IMR-90 (cell line): ENCODE measurements at regions not wholly inside any gene's neighbourhood (a gene's known extent, or its start where the extent isn't known, plus 50 kb on each side); places are given as distances from the start of the nearest gene placed in this dataset.

Experiments
- ATAC-seq: fragments of 200-7000 bp; cut with Tn5 transposase; 2 replicates; pipeline ENCODE4 v1.9.1; 2020; ENCODE audit warnings: low read depth, mild to moderate bottlenecking, moderate library complexity
- BruUV-seq: library from RNA; stranded (reverse); fragments of 400-500 nt; replicated peaks from 2 replicates; lab custom pipeline; 2021; lab: Mats Ljungman, UMichigan
- CTCF ChIA-PET: fragments of 300-600 bp; formaldehyde crosslinking; extraction: SDS; loops from one replicate; lab custom pipeline; 2021; ENCODE audit warnings: antibody characterized with exemption; lab: Yijun Ruan, JAX
- POLR2A ChIA-PET: fragments of 300-600 bp; sonication (Branson Sonifier 250); formaldehyde crosslinking; loops from one replicate; lab custom pipeline; 2022; ENCODE audit warnings: antibody characterized with exemption; ENCODE audit not compliant: unreplicated experiment; lab: Charles Lee
- DNase-seq: peaks from one replicate; pipeline ENCODE4 v3.0.0; 2013
- H2AFZ ChIP-seq: replicated peaks from 2 replicates; pipeline ENCODE3; 2013; ENCODE audit warnings: low read length, mild to moderate bottlenecking; ENCODE audit not compliant: poor library complexity
- H2AK5ac ChIP-seq: 2 replicates; pipeline ENCODE4 v1.6.1; 2013; ENCODE audit warnings: low read depth, low read length, inconsistent platforms
- H2AK9ac ChIP-seq: replicated peaks from 2 replicates; pipeline ENCODE3; 2013; ENCODE audit warnings: mild to moderate bottlenecking, low read depth, low read length, moderate library complexity; ENCODE audit not compliant: poor library complexity
- H2BK120ac ChIP-seq: 2 replicates; pipeline ENCODE4 v1.6.1; 2013; ENCODE audit warnings: low read depth, low read length, inconsistent platforms
- H2BK15ac ChIP-seq: 3 replicates; pipeline ENCODE4 v1.6.1; 2013; ENCODE audit warnings: low read depth, low read length, inconsistent platforms
- H2BK20ac ChIP-seq: 2 replicates; pipeline ENCODE4 v1.6.1; 2013; ENCODE audit warnings: low read depth, mild to moderate bottlenecking, inconsistent platforms, low read length, moderate library complexity
- H2BK5ac ChIP-seq: 2 replicates; pipeline ENCODE4 v1.6.1; 2013; ENCODE audit warnings: mild to moderate bottlenecking, low read depth, low read length, inconsistent platforms; ENCODE audit not compliant: poor library complexity, severe bottlenecking
- H3K14ac ChIP-seq: replicated peaks from 2 replicates; pipeline ENCODE4 v1.6.1; 2013; ENCODE audit warnings: low read depth, low read length, inconsistent platforms
- H3K18ac ChIP-seq: 2 replicates; pipeline ENCODE4 v1.6.1; 2013; ENCODE audit warnings: low read depth, low read length, control low read depth
- H3K23ac ChIP-seq: 2 replicates; pipeline ENCODE4 v1.6.1; 2013; ENCODE audit warnings: low read depth, low read length, inconsistent platforms
- H3K27ac ChIP-seq: 2 replicates; pipeline ENCODE4 v1.5.1; 2013; ENCODE audit warnings: mild to moderate bottlenecking, control low read depth, low read length; ENCODE audit not compliant: insufficient read depth
- H3K27me3 ChIP-seq: 2 replicates; pipeline ENCODE4 v1.6.1; 2013; ENCODE audit warnings: low read length; ENCODE audit not compliant: control insufficient read depth, insufficient read depth
- H3K36me3 ChIP-seq: 2 replicates; pipeline ENCODE4 v1.6.1; 2013; ENCODE audit warnings: low read length, mixed read lengths; ENCODE audit not compliant: control insufficient read depth, insufficient read depth
- H3K4ac ChIP-seq: 2 replicates; pipeline ENCODE4 v1.6.1; 2013; ENCODE audit warnings: low read depth, low read length, inconsistent platforms
- H3K4me1 ChIP-seq: 2 replicates; pipeline ENCODE4 v1.6.1; 2013; ENCODE audit warnings: low read length, mixed read lengths; ENCODE audit not compliant: control insufficient read depth, insufficient read depth
- H3K4me2 ChIP-seq: 2 replicates; pipeline ENCODE4 v1.6.1; 2013; ENCODE audit warnings: low read depth, mild to moderate bottlenecking, control low read depth, low read length, moderate library complexity
- H3K4me3 ChIP-seq: 2 replicates; pipeline ENCODE4 v1.5.1; 2013; ENCODE audit warnings: low read depth, mild to moderate bottlenecking, control low read depth, low read length, moderate library complexity; ENCODE audit not compliant: insufficient read depth
- H3K56ac ChIP-seq: 2 replicates; pipeline ENCODE4 v1.6.1; 2013; ENCODE audit warnings: low read length, inconsistent platforms; ENCODE audit not compliant: insufficient read depth; ENCODE audit errors: extremely low read depth
- H3K79me1 ChIP-seq, 2 experiments: 2 replicates each; pipeline ENCODE4 v1.6.1; 2013; ENCODE audit warnings: low read length in 2 of 2, inconsistent platforms in 1 of 2, low read depth in 1 of 2
- H3K9ac ChIP-seq: 2 replicates; pipeline ENCODE4 v1.6.1; 2013; ENCODE audit warnings: low read depth, low read length, control low read depth
- H3K9me1 ChIP-seq: 2 replicates; pipeline ENCODE4 v1.6.1; 2013; ENCODE audit warnings: low read length, inconsistent platforms; ENCODE audit not compliant: insufficient read depth
- H3K9me3 ChIP-seq: 2 replicates; pipeline ENCODE4 v1.6.1; 2013; ENCODE audit warnings: low read length; ENCODE audit not compliant: control insufficient read depth, insufficient read depth
- H4K20me1 ChIP-seq: 2 replicates; pipeline ENCODE4 v1.6.1; 2013; ENCODE audit warnings: low read length, inconsistent platforms; ENCODE audit not compliant: insufficient read depth
- H4K5ac ChIP-seq: 2 replicates; pipeline ENCODE4 v1.6.1; 2013; ENCODE audit warnings: mild to moderate bottlenecking, low read depth, low read length, control low read depth
- H4K8ac ChIP-seq, 2 experiments: 2 replicates each; pipeline ENCODE4 v1.6.1; 2013; ENCODE audit warnings: low read depth in 2 of 2, low read length in 2 of 2, control low read depth in 1 of 2, inconsistent platforms in 1 of 2
- H4K91ac ChIP-seq: 2 replicates; pipeline ENCODE4 v1.6.1; 2013; ENCODE audit warnings: low read depth, low read length, inconsistent platforms; ENCODE audit not compliant: insufficient read depth
- BHLHE40 ChIP-seq: fragments of 150-350 bp; IDR thresholded peaks from 2 replicates; pipeline ENCODE4 v1.6.1; 2016; ENCODE audit warnings: mild to moderate bottlenecking, low read depth, low read length
- CEBPB ChIP-seq: IDR thresholded peaks from 2 replicates; pipeline ENCODE4 v1.6.1; 2012; ENCODE audit warnings: low read depth, low read length, improper control_type of control experiment
- CHD1 ChIP-seq: IDR thresholded peaks from 2 replicates; pipeline ENCODE4 v1.6.1; 2012; ENCODE audit warnings: low read depth, low read length, improper control_type of control experiment
- CTCF ChIP-seq: conservative IDR thresholded peaks from 2 replicates; pipeline ENCODE4 v1.5.1; 2012; ENCODE audit warnings: mild to moderate bottlenecking, low read depth, low read length, improper control_type of control experiment
- ELK1 ChIP-seq: fragments of 150-350 bp; IDR thresholded peaks from 2 replicates; pipeline ENCODE4 v1.6.1; 2016; ENCODE audit warnings: low read depth, mild to moderate bottlenecking, low read length, moderate library complexity, borderline replicate concordance
- FOS ChIP-seq: fragments of 150-350 bp; IDR thresholded peaks from 2 replicates; pipeline ENCODE4 v1.6.1; 2016; ENCODE audit warnings: low read depth, low read length
- MAFK ChIP-seq: IDR thresholded peaks from 2 replicates; pipeline ENCODE4 v1.6.1; 2012; ENCODE audit warnings: low read depth, low read length, improper control_type of control experiment
- MAZ ChIP-seq: IDR thresholded peaks from 2 replicates; pipeline ENCODE4 v1.6.1; 2012; ENCODE audit warnings: low read depth, mild to moderate bottlenecking, low read length, improper control_type of control experiment, moderate library complexity, borderline replicate concordance
- MXI1 ChIP-seq: IDR thresholded peaks from 2 replicates; pipeline ENCODE4 v1.6.1; 2012; ENCODE audit warnings: low read depth, mild to moderate bottlenecking, low read length, moderate library complexity, borderline replicate concordance
- NFE2L2 ChIP-seq: fragments of 150-350 bp; IDR thresholded peaks from 2 replicates; pipeline ENCODE4 v1.6.1; 2016; ENCODE audit warnings: low read depth, mild to moderate bottlenecking, low read length
- POLR2A ChIP-seq: IDR thresholded peaks from 2 replicates; pipeline ENCODE4 v1.6.1; 2012; ENCODE audit warnings: mild to moderate bottlenecking, low read depth, low read length
- RAD21 ChIP-seq: IDR thresholded peaks from 2 replicates; pipeline ENCODE4 v1.6.1; 2012; ENCODE audit warnings: low read length, improper control_type of control experiment
- RCOR1 ChIP-seq: IDR thresholded peaks from 2 replicates; pipeline ENCODE4 v1.6.1; 2012; ENCODE audit warnings: mild to moderate bottlenecking, low read length, improper control_type of control experiment; ENCODE audit not compliant: insufficient replicate concordance
- RFX5 ChIP-seq: IDR thresholded peaks from 2 replicates; pipeline ENCODE4 v1.8.0; 2012; ENCODE audit warnings: low read depth, mild to moderate bottlenecking, low read length, moderate library complexity
- SMC3 ChIP-seq: fragments of 150-350 bp; IDR thresholded peaks from 2 replicates; pipeline ENCODE4 v1.6.1; 2016; ENCODE audit warnings: low read depth, mild to moderate bottlenecking, antibody characterized with exemption, low read length, moderate library complexity
- USF2 ChIP-seq: fragments of 150-350 bp; IDR thresholded peaks from 2 replicates; pipeline ENCODE4 v1.6.1; 2017; ENCODE audit warnings: mild to moderate bottlenecking, antibody characterized with exemption, low read length, low read depth
- WGBS, 2 experiments: methylation state at CpG; one replicate each; pipeline versions ENCODE4 v1.1.5 to v1.1.7; 2013; ENCODE audit warnings: missing lambda C conversion rate in 2 of 2; ENCODE audit not compliant: insufficient read length in 1 of 2; ENCODE audit errors: extremely low coverage in 2 of 2; 5-methylcytosine and 5-hydroxymethylcytosine counted together
- dilution Hi-C: fragments of 300-500 bp; cut with HindIII; formaldehyde crosslinking; loops from one replicate; pipeline ENCODE4 v1.14.3; 2018; ENCODE audit warnings: low sequenced_read_pairs; ENCODE audit not compliant: unreplicated experiment
- in situ Hi-C: fragments of 300-500 bp; cut with MboI; formaldehyde crosslinking; loops from 3 replicates; pipeline ENCODE4 v1.14.3; 2019; ENCODE audit warnings: low sequenced_read_pairs, inconsistent platforms, mixed read lengths
- intact Hi-C: fragments of 100-400 bp; cut with micrococcal nuclease; formaldehyde crosslinking; loops from 2 replicates; pipeline ENCODE4 v1.10.0; 2022

GRCh38 chr11:15848631-15849168 lies 507.6 kb downstream of the SOX6 start:
- H4K20me1 ChIP-seq, result no peaks in the 10 kb centered on the region
- no peak overlapping the region for H2AK9ac ChIP-seq
- H3K27me3 ChIP-seq, result peaks cover under 1% of the 10 kb centered on the region; the same call in 1 of the 2 replicates
- H4K91ac ChIP-seq, result no peak overlapping the region
- no peak overlapping the region for H4K8ac ChIP-seq
- no peak overlapping the region for H3K4ac ChIP-seq
- ChIA-PET POLR2A (no interaction called here), CTCF (no interaction called here)
- no peaks in the 10 kb centered on the region for H3K9me1 ChIP-seq
- H2AFZ ChIP-seq, result no peak overlapping the region
- in situ Hi-C loops (no loop called here), intact Hi-C loops (no loop called here), dilution Hi-C loops (no loop called here)
- no peak overlapping the region for H2BK20ac ChIP-seq
- no peak overlapping the region for H3K9ac ChIP-seq
- no peak overlapping the region for H3K14ac ChIP-seq
- H2BK15ac ChIP-seq, result no peak overlapping the region
- H3K4me3 ChIP-seq, result no peak overlapping the region
- H2BK120ac ChIP-seq, result no peak overlapping the region
- no CpG with 5 or more reads among the region's 2 CpGs for whole genome bisulfite sequencing, 2 experiments
- no peak overlapping the region for H2BK5ac ChIP-seq
- no peaks in the 10 kb centered on the region for H3K36me3 ChIP-seq
- H3K79me1 ChIP-seq, result no peaks in the 10 kb centered on the region
- H4K5ac ChIP-seq, result no peak overlapping the region
- no TSS peak for BruUV-seq
- H3K4me1 ChIP-seq, result peaks cover 4% of the 10 kb centered on the region
- no peak for DNase-seq
- no peak for TF ChIP-seq MXI1
- no peak for TF ChIP-seq RCOR1
- no peak for TF ChIP-seq CEBPB
- TF ChIP-seq ELK1, result no peak
- no peak for TF ChIP-seq NFE2L2
- no peak for TF ChIP-seq SMC3
- no peak for TF ChIP-seq RAD21
- TF ChIP-seq USF2, result no peak
- no peak for TF ChIP-seq FOS
- no peak for TF ChIP-seq CHD1
- TF ChIP-seq RFX5, result no peak
- no peak for TF ChIP-seq MAZ
- TF ChIP-seq CTCF, result no peak
- TF ChIP-seq MAFK, result no peak
- TF ChIP-seq BHLHE40, result no peak
- no peak for TF ChIP-seq POLR2A
- H3K56ac ChIP-seq, result no peak overlapping the region
- no peak overlapping the region for H2AK5ac ChIP-seq
- H3K27ac ChIP-seq, result no peak overlapping the region
- no peak for ATAC-seq
- H3K18ac ChIP-seq, result no peak overlapping the region
- H3K4me2 ChIP-seq, result no peak overlapping the region
- no peaks in the 10 kb centered on the region for H3K9me3 ChIP-seq
- no peak overlapping the region for H3K23ac ChIP-seq
